ENCODE measurements at regions not wholly inside any gene's neighbourhood (a gene's known extent, or its start where the extent isn't known, plus 50 kb on each side); places are given as distances from the start of the nearest gene placed in this dataset.
"Not testable (repeated sequence)": the region's sequence is repeated elsewhere in the genome, so short reads cannot be mapped to it uniquely, and the experiment has no call there.

DNA sequence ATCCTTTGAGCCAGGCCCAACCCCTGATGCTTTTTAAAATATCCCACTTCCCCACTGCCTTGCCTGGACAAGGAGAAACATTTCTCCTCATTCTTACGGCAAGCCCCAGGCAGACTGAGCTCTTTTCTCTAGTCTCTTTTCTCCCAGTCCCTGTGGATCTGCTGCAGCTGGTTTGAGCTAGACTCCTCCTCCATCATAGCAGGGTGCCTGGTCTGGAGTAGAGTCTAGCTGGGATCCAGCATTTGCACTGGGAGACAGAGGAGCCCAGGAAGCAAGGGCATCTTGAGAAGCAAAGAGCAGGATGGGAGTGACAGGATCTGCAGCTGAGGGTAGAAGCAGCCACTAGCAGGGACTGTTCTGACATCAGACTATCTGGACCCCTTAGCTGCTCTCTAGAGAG is 562.3 kb upstream of the COBL start:
- TF ChIP-seq, protein P1, sequence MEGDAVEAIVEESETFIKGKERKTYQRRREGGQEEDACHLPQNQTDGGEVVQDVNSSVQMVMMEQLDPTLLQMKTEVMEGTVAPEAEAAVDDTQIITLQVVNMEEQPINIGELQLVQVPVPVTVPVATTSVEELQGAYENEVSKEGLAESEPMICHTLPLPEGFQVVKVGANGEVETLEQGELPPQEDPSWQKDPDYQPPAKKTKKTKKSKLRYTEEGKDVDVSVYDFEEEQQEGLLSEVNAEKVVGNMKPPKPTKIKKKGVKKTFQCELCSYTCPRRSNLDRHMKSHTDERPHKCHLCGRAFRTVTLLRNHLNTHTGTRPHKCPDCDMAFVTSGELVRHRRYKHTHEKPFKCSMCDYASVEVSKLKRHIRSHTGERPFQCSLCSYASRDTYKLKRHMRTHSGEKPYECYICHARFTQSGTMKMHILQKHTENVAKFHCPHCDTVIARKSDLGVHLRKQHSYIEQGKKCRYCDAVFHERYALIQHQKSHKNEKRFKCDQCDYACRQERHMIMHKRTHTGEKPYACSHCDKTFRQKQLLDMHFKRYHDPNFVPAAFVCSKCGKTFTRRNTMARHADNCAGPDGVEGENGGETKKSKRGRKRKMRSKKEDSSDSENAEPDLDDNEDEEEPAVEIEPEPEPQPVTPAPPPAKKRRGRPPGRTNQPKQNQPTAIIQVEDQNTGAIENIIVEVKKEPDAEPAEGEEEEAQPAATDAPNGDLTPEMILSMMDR (IDR thresholded peaks at IDR 0.05; ENCODE audit: insufficient read depth, low read depth, low read length, missing control alignments), result no peak
- no peak for DNase-seq (ENCODE audit: low read depth)
- no peak overlapping the region for H3K4me3 ChIP-seq (ENCODE audit: low read depth, low read length)

DNA sequence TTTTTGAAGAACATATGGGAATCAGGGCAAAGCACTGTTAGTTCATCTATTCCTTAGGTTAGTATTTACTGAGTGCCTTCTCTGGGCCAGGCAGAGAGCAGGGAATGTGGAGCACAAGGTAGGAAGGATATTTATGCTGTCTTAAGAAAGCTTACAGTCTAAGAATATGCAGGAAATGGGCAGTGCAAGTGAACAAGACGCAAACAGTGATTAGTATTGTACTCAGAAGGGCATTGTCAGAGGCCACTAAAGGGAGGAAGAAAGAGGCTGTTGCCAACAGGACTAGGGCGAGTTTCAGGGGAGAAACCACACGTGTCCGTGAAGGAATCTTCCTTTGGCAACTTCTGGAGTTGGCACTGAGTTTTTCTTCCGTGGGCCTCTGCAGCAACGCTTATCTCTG is 552.8 kb upstream of the COBL start:
- TF ChIP-seq, protein P1 (IDR thresholded peaks at IDR 0.05; ENCODE audit: insufficient read depth, low read depth, low read length, missing control alignments), result no peak
- no peak overlapping the region for H3K4me3 ChIP-seq (ENCODE audit: low read depth, low read length)
- DNase-seq (ENCODE audit: low read depth), result no peak

DNA sequence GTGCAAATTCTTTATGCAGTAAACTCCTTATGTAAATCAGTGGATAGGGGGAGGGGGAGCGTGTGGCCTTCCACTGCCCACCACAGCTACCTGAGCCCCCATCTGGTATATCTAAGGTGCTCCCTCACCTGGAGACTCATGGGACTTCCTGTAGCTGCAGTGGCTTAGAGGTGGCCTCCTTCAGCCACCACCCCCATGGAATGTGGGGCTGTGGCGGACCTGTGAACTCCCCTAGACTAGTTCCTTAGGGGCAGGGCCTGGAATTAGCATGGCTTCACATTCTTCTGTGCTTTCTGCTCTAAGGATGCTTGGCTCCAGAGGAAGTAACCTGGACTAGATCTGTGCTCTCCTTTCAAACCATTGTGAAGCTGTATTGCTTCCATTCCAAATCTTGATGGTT is 550.5 kb upstream of the COBL start:
- no peak overlapping the region for H3K4me3 ChIP-seq (ENCODE audit: low read depth, low read length)
- TF ChIP-seq, protein P1 (IDR thresholded peaks at IDR 0.05; ENCODE audit: insufficient read depth, low read depth, low read length, missing control alignments), result no peak
- no peak for DNase-seq (ENCODE audit: low read depth)

DNA sequence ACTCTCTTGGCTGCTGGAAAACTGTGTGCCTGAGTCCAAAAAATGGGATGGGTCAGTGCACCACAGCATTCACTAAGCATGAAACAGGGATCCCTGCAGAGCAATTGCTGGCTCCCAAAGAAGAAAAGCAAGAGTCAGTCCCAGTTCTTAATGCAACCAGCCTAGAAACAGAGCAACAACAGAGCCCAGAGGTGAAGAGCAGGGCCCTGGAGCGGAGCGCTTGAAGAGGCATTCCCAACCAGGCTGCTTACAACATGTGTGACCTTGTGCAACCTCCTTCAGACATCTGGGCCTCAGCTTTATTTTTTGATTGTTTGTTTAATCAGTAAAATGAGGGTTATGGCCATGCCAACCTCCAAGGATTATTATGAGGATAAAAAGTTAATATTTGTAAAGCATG is 543.7 kb upstream of the COBL start:
- no peak for DNase-seq (ENCODE audit: low read depth)
- TF ChIP-seq, protein P1 (IDR thresholded peaks at IDR 0.05; ENCODE audit: insufficient read depth, low read depth, low read length, missing control alignments), result no peak
- no peak overlapping the region for H3K4me3 ChIP-seq (ENCODE audit: low read depth, low read length)

DNA sequence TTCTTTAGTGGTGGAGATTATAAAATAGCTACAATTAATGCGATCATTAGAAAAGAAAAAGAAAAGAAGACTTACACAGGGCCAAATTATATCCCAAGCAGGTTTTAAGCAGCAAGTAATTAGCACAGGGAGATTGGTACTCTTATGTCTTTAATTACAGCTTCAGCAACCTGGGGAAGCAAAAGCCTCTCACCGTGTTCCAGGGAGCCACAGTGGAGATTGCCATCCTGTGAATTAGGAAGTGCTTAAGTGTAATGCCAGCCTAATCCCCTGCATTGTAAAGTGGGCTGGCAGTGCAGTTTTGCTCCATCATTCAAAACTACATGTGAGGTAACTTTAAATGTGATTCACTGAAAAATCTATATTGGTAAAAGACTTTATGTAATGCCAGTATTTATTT is 533.5 kb upstream of the COBL start:
- TF ChIP-seq, protein P1 (IDR thresholded peaks at IDR 0.05; ENCODE audit: insufficient read depth, low read depth, low read length, missing control alignments), result no peak
- DNase-seq (ENCODE audit: low read depth), result no peak
- no peak overlapping the region for H3K4me3 ChIP-seq (ENCODE audit: low read depth, low read length)

DNA sequence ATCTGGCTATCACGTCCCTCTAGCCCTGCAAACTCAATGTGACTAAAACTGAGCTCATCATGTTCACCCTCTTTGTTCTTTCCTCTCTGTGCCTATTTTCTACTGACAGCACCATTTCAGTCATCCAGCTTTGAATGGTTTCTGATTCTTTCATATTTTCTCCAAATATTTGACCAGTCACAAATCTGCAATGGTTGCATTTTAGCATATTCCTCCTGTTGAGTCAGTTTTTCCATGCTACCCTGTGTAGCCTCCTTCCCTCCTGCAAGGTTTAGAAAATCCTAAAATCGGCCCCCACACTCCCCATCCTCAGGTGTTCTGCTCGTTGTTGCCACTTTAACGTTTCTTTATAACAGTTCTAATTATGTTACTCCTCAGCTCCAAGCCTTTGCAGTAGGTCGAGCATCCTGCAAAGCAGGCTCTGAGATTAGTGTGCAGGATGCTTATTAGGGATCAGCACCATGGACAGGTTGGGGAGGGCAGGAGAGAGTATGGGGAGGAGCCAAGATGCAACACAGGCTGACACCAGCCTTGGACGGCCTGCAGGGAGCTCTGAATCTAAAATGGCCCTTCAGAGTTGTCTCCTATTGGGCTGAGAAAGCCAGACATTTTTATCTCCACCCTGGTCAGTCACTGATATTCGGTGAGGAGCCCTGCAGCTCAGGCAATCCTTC is 531.0 kb upstream of the COBL start:
- no peak overlapping the region for H3K4me3 ChIP-seq (ENCODE audit: low read depth, low read length)
- DNase-seq (ENCODE audit: low read depth), result no peak
- TF ChIP-seq, protein P1 (IDR thresholded peaks at IDR 0.05; ENCODE audit: insufficient read depth, low read depth, low read length, missing control alignments), result no peak

DNA sequence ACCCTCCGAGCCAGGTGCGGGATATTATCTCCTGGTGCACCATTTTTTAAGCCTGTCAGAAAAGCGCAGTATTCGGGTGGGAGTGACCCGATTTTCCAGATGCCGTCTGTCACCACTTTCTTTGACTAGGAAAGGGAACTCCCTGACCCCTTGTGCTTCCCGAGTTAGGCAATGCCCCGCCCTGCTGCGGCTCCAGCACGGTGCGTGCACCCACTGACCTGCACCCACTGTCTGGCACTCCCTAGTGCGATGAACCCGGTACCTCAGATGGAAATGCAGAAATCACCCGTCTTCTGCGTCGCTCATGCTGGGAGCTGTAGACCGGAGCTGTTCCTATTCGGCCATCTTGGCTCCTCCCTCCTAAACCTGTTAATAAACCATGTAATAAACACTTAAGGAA is 522.5 kb upstream of the COBL start:
- not testable (repeated sequence) for DNase-seq (ENCODE audit: low read depth); H3K4me3 ChIP-seq (ENCODE audit: low read depth, low read length)

All from GM12865 (cell line).